Adipocyte (in vitro differentiated cells): ENCODE measurements at regions not wholly inside any gene's neighbourhood (a gene's known extent, or its start where the extent isn't known, plus 50 kb on each side); places are given as distances from the start of the nearest gene placed in this dataset.

ENCODE experiments used
- DNase-seq: peaks from one replicate; pipeline ENCODE4 v3.0.0-alpha.2; 2015; ENCODE audit warnings: low read depth
- H3K27me3 ChIP-seq: replicated peaks from 2 replicates; pipeline ENCODE4 v1.7.0; 2013; ENCODE audit warnings: mild to moderate bottlenecking, low read length, moderate library complexity; ENCODE audit not compliant: control insufficient read depth, insufficient read depth
- H3K36me3 ChIP-seq: 2 replicates; pipeline ENCODE4 v1.7.0; 2013; ENCODE audit warnings: low read length, mild to moderate bottlenecking, moderate library complexity; ENCODE audit not compliant: control insufficient read depth, insufficient read depth, severe bottlenecking
- H3K4me1 ChIP-seq: 2 replicates; pipeline ENCODE4 v1.7.0; 2013; ENCODE audit warnings: mild to moderate bottlenecking, low read length, moderate library complexity; ENCODE audit not compliant: control insufficient read depth, insufficient read depth
- H3K4me3 ChIP-seq: 2 replicates; pipeline ENCODE4 v1.7.0; 2013; ENCODE audit warnings: mild to moderate bottlenecking, low read length, moderate library complexity
- H3K9ac ChIP-seq: 2 replicates; pipeline ENCODE4 v1.7.0; 2013; ENCODE audit warnings: mild to moderate bottlenecking, low read length, moderate library complexity
- H3K9me3 ChIP-seq: 2 replicates; pipeline ENCODE4 v1.7.0; 2013; ENCODE audit warnings: mild to moderate bottlenecking, low read length, moderate library complexity; ENCODE audit not compliant: control insufficient read depth

DNA sequence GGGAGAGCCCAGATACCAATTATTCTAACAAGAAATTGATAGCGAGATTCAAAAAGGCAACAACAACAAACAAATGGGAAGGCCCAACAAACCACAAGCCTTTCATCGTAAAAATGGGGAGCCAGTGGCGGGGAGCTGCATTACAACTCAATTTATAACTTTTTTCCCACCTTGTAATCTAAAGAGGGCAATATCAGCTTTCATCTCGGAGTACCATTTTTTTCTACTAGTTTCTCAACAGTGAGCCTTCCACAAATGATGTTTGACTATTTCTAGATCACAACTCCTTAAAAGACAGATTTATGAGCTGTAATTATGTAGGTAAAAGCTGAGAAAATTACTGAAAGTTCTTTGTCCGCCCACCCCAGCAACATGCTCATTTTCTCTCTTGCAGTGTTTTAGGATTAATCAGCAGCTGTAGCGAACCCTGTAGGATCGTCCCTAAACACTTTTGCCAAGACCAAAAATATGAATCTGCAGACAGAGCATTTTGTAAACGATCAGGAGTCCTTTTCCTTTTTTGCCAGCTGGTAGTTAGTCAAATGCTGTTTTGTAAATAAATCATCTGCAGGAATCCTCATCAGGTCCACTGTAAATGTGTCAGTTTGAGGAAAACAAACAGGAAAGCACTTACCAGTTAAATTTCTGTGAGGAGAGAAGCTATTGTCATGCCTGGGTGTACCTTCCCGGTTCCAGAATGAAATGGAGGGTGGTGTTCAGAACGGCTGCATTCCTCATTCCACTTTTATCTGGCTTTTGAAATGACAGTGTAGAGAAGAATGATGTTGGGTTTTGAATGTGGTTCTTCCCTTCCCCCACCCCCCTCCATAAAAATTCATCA, 53.2 kb downstream of the EEF1B2 start:
- H3K9ac ChIP-seq: peak overlapping the region; percentile 85
- H3K9me3 ChIP-seq: no peaks in the 10 kb centered on the region
- peaks cover 31% of the 10 kb centered on the region for H3K4me1 ChIP-seq
- no peaks in the 10 kb centered on the region for H3K36me3 ChIP-seq
- H3K27me3 ChIP-seq: no peaks in the 10 kb centered on the region
- peak overlapping the region; percentile 82 for H3K4me3 ChIP-seq
- DNase-seq: peak; percentile 82

DNA sequence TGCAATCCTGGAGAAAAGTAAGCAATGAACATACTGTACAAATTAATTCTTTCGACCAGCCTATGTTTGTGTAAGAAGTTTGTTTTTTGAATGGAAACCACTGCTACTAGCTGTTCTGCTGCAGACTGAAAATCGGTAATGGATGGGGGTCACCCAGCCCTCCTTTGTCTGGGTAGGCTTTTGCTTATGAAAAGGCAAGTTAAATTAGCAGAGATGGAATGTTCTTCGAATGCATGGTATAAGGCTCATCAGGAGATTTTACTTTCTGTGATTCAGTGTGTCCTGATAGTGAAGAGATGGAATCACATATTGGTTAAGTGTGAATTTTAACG, 53.8 kb downstream of the EEF1B2 start:
- Histone ChIP-seq H3K9me3 (no peaks in the 10 kb centered on the region), H3K4me3 (peak overlapping the region; percentile 82), H3K4me1 (peaks cover 31% of the 10 kb centered on the region), H3K9ac (peak overlapping the region; percentile 85), H3K36me3 (no peaks in the 10 kb centered on the region), H3K27me3 (no peaks in the 10 kb centered on the region)
- no peak for DNase-seq

DNA sequence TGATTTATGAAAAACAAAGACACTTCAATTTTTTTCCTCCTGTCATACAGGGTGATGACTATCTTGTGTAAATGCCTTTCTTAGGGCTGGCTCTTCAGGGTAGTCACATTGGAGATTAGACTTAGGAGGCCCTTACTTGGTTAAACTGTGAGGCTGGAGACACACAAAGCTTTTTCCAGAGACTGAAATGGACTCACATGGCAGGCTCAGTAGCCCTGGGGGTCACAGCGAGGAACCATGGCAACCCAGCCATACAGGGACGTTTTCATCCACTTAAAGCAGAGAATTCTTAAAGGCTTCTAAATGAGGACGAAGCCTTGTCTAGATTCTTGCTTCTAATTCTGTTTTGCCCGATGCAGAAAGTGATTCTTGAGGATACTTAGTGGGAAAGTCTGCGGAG, 57.3 kb upstream of the ZDBF2 start:
- H3K9ac ChIP-seq: no peak overlapping the region
- no peak for DNase-seq
- H3K27me3 ChIP-seq: no peaks in the 10 kb centered on the region
- H3K4me1 ChIP-seq: peaks cover 22% of the 10 kb centered on the region
- H3K36me3 ChIP-seq: no peaks in the 10 kb centered on the region
- H3K9me3 ChIP-seq: peaks cover 6% of the 10 kb centered on the region
- H3K4me3 ChIP-seq: no peak overlapping the region

DNA sequence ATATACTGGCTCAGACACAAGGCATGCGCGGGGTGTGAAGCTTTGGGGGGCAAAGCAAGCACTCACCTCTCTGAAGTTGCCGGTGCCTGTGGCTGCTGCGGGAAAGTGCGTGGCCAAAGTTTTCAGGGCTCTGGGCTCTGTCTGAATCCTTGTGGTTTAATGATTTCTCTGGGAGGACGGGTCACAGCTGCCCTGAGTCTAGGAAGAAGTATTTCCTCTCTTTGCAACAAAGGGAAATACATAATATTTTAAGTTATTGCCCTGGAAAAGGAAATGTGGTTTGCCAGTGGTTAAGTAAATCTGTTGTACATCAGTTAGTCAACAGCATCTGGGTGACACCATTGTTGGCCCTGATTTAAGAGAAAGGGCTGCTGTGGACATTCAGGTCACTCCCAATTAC, 56.7 kb upstream of the ZDBF2 start:
- Histone ChIP-seq H3K4me1 (peaks cover 16% of the 10 kb centered on the region), H3K9ac (no peak overlapping the region), H3K27me3 (no peaks in the 10 kb centered on the region), H3K36me3 (no peaks in the 10 kb centered on the region), H3K9me3 (peaks cover 6% of the 10 kb centered on the region), H3K4me3 (no peak overlapping the region)
- DNase-seq: no peak

DNA sequence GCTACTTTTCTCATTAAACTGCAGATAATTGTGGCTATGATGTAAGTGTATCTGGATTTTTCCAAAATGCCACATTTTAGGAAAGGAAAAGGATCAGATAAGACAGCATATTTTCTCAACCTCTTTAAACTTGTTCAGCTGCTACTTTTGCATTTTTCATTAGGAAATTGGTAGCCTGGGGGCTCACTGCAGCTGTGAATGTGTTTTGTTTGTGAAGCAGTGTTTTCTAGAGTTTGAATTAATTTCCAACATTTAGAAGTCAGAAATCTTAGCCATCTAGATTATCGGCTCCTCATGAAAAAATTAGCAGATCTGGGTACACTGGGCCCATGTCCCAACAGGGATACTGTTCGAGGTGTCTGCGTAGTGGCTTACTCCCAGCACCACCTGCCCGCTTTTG, 56.3 kb upstream of the ZDBF2 start:
- no peak overlapping the region for H3K4me3 ChIP-seq
- no peak for DNase-seq
- H3K27me3 ChIP-seq: no peaks in the 10 kb centered on the region
- H3K36me3 ChIP-seq: no peaks in the 10 kb centered on the region
- no peak overlapping the region for H3K9ac ChIP-seq
- peaks cover 15% of the 10 kb centered on the region for H3K4me1 ChIP-seq
- peaks cover 6% of the 10 kb centered on the region for H3K9me3 ChIP-seq

DNA sequence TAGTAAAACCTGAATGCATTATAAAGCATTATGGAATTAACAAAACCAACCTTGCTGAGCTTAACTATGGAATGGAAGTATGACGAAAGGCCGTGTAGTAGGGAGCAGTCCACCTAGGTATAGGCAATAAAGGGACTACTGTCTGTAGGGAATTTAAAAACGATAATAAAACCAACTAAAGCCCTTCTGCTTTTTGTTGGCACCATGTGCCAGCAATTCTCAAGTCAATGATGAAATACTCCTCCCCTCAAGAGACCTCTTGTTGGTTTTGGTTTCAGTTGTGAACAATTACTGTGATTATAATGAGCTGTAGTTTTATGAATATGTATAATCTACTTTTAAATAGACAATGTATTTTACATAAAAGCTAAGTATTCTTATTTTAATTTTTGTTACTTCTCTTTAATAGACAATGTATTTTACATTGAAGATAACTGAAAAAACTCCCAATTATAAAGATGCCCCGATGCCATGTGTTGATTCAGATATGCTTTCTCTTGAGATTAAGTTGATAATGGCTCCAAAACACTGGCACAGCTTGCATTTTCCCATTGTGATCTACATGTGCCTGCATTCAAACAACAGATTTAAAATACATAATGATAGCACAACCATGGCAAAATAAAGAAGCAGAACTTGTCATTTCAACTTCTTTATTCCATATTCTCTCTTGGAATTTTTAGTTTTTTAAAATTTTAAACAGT, 55.5 kb upstream of the ZDBF2 start:
- Histone ChIP-seq H3K36me3 (no peaks in the 10 kb centered on the region), H3K9ac (no peak overlapping the region), H3K27me3 (no peaks in the 10 kb centered on the region), H3K9me3 (peaks cover 6% of the 10 kb centered on the region), H3K4me3 (no peak overlapping the region), H3K4me1 (peaks cover 9% of the 10 kb centered on the region)
- DNase-seq: peak; percentile 50

DNA sequence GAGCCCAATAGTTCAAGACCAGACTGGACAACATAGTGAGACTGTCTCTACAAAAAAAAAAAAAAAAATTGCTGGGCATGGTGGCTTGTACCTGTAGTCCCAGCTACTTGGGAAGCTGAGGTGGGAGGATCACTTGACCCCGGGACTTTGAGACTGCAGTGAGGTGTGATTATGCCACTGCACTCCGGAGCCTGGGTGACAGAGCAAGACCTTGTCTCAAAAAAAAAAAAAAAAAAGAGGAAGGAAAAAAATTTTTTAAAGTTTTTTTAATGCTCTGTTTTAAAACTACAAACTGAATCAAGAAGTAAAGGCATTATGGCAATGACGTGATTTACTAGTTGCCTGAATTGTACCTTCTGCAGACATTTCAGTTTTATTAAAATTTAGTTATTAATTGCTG, 54.5 kb upstream of the ZDBF2 start:
- DNase-seq: no peak
- Histone ChIP-seq H3K4me3 (no peak overlapping the region), H3K9ac (no peak overlapping the region), H3K36me3 (no peaks in the 10 kb centered on the region), H3K4me1 (peaks cover 9% of the 10 kb centered on the region), H3K27me3 (no peaks in the 10 kb centered on the region), H3K9me3 (peaks cover 6% of the 10 kb centered on the region)

DNA sequence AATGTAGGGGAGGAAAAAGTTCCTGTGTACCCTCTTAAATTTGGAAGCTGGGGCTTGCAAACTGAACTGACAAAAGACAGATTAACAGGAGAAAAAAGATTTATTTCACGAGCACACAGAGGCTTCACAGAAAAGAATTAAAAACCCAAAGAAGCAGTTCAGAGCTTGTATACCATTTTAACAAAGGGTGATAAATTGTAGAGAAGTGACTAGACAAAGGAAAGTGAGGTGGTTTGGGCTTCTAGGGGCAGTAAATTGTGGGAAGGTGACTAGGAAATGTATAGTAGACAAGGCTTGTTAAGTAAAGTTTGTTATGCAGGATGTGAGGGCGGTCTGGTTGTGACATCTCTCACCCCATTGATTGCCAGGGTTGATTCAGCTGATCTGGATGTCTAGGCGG, 53.5 kb upstream of the ZDBF2 start:
- no peak for DNase-seq
- Histone ChIP-seq H3K4me1 (peaks cover 9% of the 10 kb centered on the region), H3K4me3 (no peak overlapping the region), H3K9ac (no peak overlapping the region), H3K36me3 (no peaks in the 10 kb centered on the region), H3K27me3 (no peaks in the 10 kb centered on the region), H3K9me3 (peaks cover 6% of the 10 kb centered on the region)
